Fibroblast of the aortic adventitia (primary cell): ENCODE measurements at regions not wholly inside any gene's neighbourhood (a gene's known extent, or its start where the extent isn't known, plus 50 kb on each side); places are given as distances from the start of the nearest gene placed in this dataset.
"Not testable (repeated sequence)": the region's sequence is repeated elsewhere in the genome, so short reads cannot be mapped to it uniquely, and the experiment has no call there.

Source experiments
- DNase-seq: peaks from one replicate; pipeline ENCODE4 v3.0.0-alpha.2; 2010; ENCODE audit warnings: low read depth
- H3K4me3 ChIP-seq: 2 replicates; pipeline ENCODE4 v1.5.1; 2011; ENCODE audit warnings: low read depth, mild to moderate bottlenecking, control low read depth, low read length, moderate library complexity
- CTCF ChIP-seq: IDR thresholded peaks from 2 replicates; pipeline ENCODE4 v1.5.1; 2011; ENCODE audit warnings: mild to moderate bottlenecking, low read length, control low read depth, inconsistent platforms; ENCODE audit not compliant: insufficient read depth

- not testable (repeated sequence) for H3K4me3 ChIP-seq, DNase-seq
Measured at GRCh38 chr2:101645886-101646285, 51.6 kb upstream of the MAP4K4 start.

- TF ChIP-seq CTCF: no peak
- no peak overlapping the region for H3K4me3 ChIP-seq
- DNase-seq: no peak
Measured at GRCh38 chr2:101644842-101645383, 52.6 kb upstream of the MAP4K4 start.

- no peak for TF ChIP-seq CTCF
- no peak overlapping the region for H3K4me3 ChIP-seq
- no peak for DNase-seq
Measured at GRCh38 chr2:101643004-101643524, 54.4 kb upstream of the MAP4K4 start.

- TF ChIP-seq CTCF: no peak
- no peak for DNase-seq
- H3K4me3 ChIP-seq: no peak overlapping the region
Measured at GRCh38 chr2:101638817-101639605, 58.5 kb upstream of the MAP4K4 start.

DNA sequence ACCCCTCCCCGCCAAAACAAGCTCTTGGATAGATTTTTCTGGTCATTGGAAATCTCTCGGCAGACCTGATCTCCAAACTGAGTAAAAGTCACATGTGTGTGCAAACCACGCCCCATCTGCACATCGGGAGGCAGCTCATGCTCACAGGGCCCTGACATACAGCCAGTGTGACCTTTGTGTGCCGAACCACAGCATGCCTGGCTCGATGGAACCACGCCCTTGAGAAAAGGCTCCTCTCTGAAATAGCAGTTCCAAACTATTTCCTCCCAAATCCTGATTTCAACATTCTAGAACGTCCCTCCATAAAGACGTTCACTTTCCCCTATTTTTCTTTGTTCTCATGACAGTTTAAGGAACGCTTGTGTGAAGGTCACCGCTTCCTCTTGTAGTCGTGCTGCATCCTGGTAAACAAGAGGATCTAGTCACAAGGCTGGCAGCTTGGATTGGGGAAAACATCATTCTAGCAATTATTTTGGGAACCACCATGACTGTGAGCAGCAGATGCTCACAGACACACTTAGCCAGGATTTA, 59.3 kb upstream of the MAP4K4 start:
- H3K4me3 ChIP-seq: no peak overlapping the region
- DNase-seq: no peak
- TF ChIP-seq CTCF: no peak

- no peak for TF ChIP-seq CTCF
- no peak overlapping the region for H3K4me3 ChIP-seq
- DNase-seq: no peak
Measured at GRCh38 chr2:101630224-101630949, 67.1 kb upstream of the MAP4K4 start.

DNA sequence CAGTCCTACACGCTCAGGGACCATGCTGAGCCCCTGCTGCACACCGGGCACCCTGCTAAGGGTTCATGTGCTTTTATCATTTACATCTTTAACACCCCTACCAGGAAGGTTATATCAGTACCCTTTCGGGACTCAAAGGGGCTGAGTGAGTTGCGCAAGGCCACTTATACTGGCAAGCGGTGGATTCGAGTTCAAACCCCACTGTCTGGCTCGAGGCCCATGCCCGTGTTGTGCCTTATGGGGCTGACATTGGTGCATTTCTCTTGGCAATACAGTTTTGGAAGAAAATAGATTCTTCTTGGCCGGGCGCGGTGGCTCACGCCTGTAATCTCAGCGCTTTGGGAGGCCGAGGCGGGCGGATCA, 69.5 kb upstream of the MAP4K4 start:
- DNase-seq: no peak
- H3K4me3 ChIP-seq: no peak overlapping the region
- no peak for TF ChIP-seq CTCF
